ENCODE measurements at regions not wholly inside any gene's neighbourhood (a gene's known extent, or its start where the extent isn't known, plus 50 kb on each side); places are given as distances from the start of the nearest gene placed in this dataset.

- TF ChIP-seq BMI1 (IDR thresholded peaks at IDR 0.05; ENCODE audit: borderline replicate concordance) (no peak), MEF2B (IDR thresholded peaks at IDR 0.05; ENCODE audit: partially characterized antibody, poor library complexity, severe bottlenecking) (no peak), ZBTB40 (IDR thresholded peaks at IDR 0.05; ENCODE audit: borderline replicate concordance) (no peak), MYB (IDR thresholded peaks at IDR 0.05; ENCODE audit: borderline replicate concordance, low read depth, low read length) (no peak), NR2F1 (conservative IDR thresholded peaks at IDR 0.05) (no peak), SPI1 (IDR thresholded peaks at IDR 0.05; ENCODE audit: borderline replicate concordance, insufficient read depth, low read depth, low read length) (no peak), ELK1 (IDR thresholded peaks at IDR 0.05; ENCODE audit: low read depth, low read length) (no peak), IRF5 (IDR thresholded peaks at IDR 0.05; ENCODE audit: borderline replicate concordance) (no peak)
Measured at GRCh38 chr3:59127071-59127470, 77.2 kb upstream of the CFAP20DC start (continued).
